ENCODE measurements at regions not wholly inside any gene's neighbourhood (a gene's known extent, or its start where the extent isn't known, plus 50 kb on each side); places are given as distances from the start of the nearest gene placed in this dataset.

DNA sequence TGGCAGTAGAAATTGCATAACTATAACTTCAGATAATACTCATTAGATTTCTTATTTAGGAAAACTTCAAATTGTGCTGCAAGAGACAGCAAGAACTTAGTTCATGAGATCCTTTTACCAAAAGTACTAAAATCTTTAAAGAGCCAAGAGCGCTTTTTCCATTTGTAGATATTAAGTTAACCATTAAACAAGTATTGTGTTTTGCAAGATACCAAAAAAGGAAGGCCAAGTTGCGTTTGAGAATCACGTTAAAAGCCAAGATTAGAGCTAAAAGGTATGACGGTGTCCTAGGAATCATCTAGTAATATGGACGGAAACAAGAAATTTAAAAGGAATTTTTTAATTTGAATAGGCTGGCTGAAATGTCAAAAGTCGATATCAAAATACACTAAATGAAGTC lies 361.3 kb upstream of the LYPLAL1 start:
- DNase-seq: no peak
- Histone ChIP-seq H3K4me1 (peaks cover 0 to 2% (median 0%) of the 10 kb centered on the region in 3 donors), H3K4me3 (no peak overlapping the region), H3K9me3 (no peaks in the 10 kb centered on the region), H3K27me3 (no peaks in the 10 kb centered on the region), H3K36me3 (no peaks in the 10 kb centered on the region), H3K27ac (no peak overlapping the region)
- 79 to 85% methylated on average over 6 of the region's 6 CpGs for WGBS, 2 donors
- TF ChIP-seq, protein P1, sequence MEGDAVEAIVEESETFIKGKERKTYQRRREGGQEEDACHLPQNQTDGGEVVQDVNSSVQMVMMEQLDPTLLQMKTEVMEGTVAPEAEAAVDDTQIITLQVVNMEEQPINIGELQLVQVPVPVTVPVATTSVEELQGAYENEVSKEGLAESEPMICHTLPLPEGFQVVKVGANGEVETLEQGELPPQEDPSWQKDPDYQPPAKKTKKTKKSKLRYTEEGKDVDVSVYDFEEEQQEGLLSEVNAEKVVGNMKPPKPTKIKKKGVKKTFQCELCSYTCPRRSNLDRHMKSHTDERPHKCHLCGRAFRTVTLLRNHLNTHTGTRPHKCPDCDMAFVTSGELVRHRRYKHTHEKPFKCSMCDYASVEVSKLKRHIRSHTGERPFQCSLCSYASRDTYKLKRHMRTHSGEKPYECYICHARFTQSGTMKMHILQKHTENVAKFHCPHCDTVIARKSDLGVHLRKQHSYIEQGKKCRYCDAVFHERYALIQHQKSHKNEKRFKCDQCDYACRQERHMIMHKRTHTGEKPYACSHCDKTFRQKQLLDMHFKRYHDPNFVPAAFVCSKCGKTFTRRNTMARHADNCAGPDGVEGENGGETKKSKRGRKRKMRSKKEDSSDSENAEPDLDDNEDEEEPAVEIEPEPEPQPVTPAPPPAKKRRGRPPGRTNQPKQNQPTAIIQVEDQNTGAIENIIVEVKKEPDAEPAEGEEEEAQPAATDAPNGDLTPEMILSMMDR (IDR thresholded peaks at IDR 0.05): no peak
- no peak for TF ChIP-seq POLR2A (IDR thresholded peaks at IDR 0.05)
- intact Hi-C loops (cut with DNase I): no loop called here

DNA sequence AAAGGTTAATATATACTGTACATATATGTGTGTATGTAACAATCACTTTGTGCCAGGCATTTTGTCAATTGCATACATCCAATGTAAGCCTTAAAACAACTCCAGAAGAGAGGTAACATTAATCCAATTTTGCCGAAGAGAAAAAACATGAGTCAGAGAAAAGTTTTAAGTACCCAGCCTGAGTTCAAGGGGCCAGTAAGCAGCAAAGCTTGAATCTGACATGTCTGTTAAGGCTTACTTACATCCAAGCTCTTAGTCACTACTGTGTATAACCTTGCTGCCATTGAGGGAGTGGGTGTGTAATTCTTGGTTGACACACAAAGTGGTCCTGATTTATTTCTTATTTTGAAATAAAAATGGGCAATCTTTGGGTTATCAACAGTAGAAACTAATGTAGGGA lies 360.4 kb upstream of the LYPLAL1 start:
- Histone ChIP-seq H3K9me3 (no peaks in the 10 kb centered on the region), H3K27ac (no peak overlapping the region), H3K27me3 (no peaks in the 10 kb centered on the region), H3K4me1 (peaks cover 0 to 8% (median 0%) of the 10 kb centered on the region in 3 donors), H3K4me3 (no peak overlapping the region), H3K36me3 (no peaks in the 10 kb centered on the region)
- WGBS, 2 donors: 25 to 63% methylated on average over 1 of the region's 1 CpG
- no peak for DNase-seq
- no peak for TF ChIP-seq POLR2A (IDR thresholded peaks at IDR 0.05)
- TF ChIP-seq, protein P1 (IDR thresholded peaks at IDR 0.05): no peak
- intact Hi-C loops (cut with DNase I): no loop called here

DNA sequence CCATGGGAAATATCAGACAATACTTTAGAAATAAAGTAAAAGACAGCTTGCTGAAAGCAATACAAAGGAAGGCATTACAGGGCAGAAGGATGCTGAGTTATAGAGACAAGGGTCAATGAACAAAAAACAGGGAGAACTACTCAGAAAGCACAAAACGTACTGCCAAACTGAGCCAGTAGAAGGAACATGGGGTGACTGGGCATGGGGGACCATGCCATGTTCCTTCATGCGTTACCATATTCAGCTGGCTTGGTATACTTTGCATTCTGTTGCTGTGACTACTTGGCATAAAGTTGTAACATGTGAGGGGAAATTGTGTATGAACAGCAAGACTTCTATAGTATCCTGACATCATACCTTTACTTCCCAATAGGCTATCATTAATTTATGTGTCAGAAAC lies 358.6 kb upstream of the LYPLAL1 start:
- Histone ChIP-seq H3K9me3 (no peaks in the 10 kb centered on the region), H3K4me1 (peaks cover 0 to 8% (median 0%) of the 10 kb centered on the region in 3 donors), H3K36me3 (no peaks in the 10 kb centered on the region), H3K4me3 (no peak overlapping the region), H3K27ac (no peak overlapping the region), H3K27me3 (no peaks in the 10 kb centered on the region)
- 75 to 92% methylated on average over 2 of the region's 2 CpGs for WGBS, 2 donors
- no peak for TF ChIP-seq POLR2A (IDR thresholded peaks at IDR 0.05)
- TF ChIP-seq, protein P1 (IDR thresholded peaks at IDR 0.05): no peak
- intact Hi-C loops (cut with DNase I): no loop called here
- DNase-seq: no peak

DNA sequence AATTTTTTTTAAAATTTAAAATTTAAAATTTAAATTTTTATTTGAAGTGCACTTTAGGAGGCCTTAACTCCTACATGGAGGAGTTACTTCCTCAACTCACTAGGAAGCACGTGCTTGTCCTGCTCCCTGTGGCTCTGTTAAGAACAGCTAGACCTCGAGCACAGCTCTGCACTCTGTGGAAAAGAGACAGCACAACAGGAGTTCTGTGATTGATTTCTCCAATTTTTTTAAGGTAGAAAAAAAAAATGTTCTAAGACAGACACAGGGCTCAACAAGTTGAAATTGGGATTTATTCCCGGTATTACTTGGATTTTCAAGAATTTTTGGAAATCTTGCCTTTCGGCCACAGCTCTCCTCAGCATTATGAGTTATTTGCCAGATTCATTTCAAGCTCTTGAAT lies 356.6 kb upstream of the LYPLAL1 start:
- H3K36me3 ChIP-seq: no peaks in the 10 kb centered on the region
- H3K27me3 ChIP-seq: no peaks in the 10 kb centered on the region
- peaks cover 0 to 8% (median 0%) of the 10 kb centered on the region in 3 donors for H3K4me1 ChIP-seq
- intact Hi-C loops (cut with DNase I): no loop called here
- H3K4me3 ChIP-seq: no peak overlapping the region
- 68 to 78% methylated on average over 4 of the region's 4 CpGs for WGBS, 2 donors
- no peak overlapping the region for H3K27ac ChIP-seq
- TF ChIP-seq POLR2A (IDR thresholded peaks at IDR 0.05): no peak
- TF ChIP-seq, protein P1 (IDR thresholded peaks at IDR 0.05): no peak
- no peaks in the 10 kb centered on the region for H3K9me3 ChIP-seq
- DNase-seq: no peak

DNA sequence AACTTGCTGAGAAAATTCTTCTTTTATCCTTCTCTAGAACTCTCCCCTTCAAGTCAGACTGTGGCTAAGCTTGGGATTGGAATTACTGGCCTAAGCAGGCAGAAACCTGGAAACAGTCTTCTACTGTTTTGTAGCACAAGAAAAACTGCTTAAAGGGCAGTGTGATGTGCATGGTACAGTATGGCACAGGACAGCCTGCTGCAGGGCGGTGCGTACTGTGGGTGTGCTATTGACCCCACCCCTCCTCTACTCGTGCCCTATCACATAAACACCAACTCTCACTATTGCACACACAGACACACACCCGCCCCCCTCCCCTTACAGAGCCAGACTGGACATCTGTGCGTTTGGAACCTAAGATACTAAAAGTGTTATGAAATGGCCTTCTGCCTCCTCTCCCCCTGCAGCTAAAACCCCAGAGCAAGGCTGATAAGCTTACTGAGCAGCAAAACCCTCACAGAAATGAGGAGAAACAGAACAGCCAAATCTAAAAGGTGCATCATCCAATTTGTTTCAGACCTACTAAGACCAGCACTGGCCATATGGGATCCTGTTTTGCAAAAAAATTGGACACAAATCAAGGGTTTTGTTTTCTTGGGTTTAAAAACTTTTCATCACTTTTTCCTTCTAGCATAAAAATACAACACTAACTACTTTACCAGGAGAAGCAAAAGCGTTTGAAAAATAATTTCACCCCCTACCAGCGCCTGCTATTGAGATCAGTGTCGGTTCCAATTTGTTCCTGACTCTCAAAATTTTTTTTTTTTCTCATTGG lies 355.8 kb upstream of the LYPLAL1 start:
- DNase-seq: no peak
- WGBS, 2 donors: 62 to 77% methylated on average over 7 to 8 of the region's 8 CpGs
- Histone ChIP-seq H3K4me3 (no peak overlapping the region), H3K9me3 (no peaks in the 10 kb centered on the region), H3K36me3 (no peaks in the 10 kb centered on the region), H3K4me1 (peaks cover 0 to 8% (median 0%) of the 10 kb centered on the region in 3 donors), H3K27me3 (no peaks in the 10 kb centered on the region), H3K27ac (no peak overlapping the region)
- TF ChIP-seq POLR2A (IDR thresholded peaks at IDR 0.05): no peak
- TF ChIP-seq, protein P1 (IDR thresholded peaks at IDR 0.05): no peak
- intact Hi-C loops (cut with DNase I): no loop called here

Data from esophagus squamous epithelium (tissue), 5 donors.